Keratinocyte (primary cell): ENCODE measurements at regions not wholly inside any gene's neighbourhood (a gene's known extent, or its start where the extent isn't known, plus 50 kb on each side); places are given as distances from the start of the nearest gene placed in this dataset.

Source experiments
- DNase-seq: peaks from one replicate; pipeline ENCODE4 v3.0.0-alpha.2; 2011; ENCODE audit warnings: low read depth, missing footprints, low spot score
- FAIRE-seq: peaks from 2 replicates; lab custom pipeline; 2011; peaks lifted over from hg19 to GRCh38; lab: Jason Lieb, UNC
- H2AFZ ChIP-seq: 2 replicates; pipeline ENCODE4 v1.6.0; 2012; ENCODE audit warnings: low read length, control low read depth, inconsistent platforms; ENCODE audit not compliant: control insufficient read depth
- H3K27ac ChIP-seq: 2 replicates; pipeline ENCODE4 v1.5.1; 2011; ENCODE audit warnings: low read length; ENCODE audit not compliant: control insufficient read depth, insufficient read depth
- H3K27me3 ChIP-seq: 3 replicates; pipeline ENCODE4 v1.6.0; 2011; ENCODE audit warnings: low read length; ENCODE audit not compliant: control insufficient read depth, insufficient read depth; ENCODE audit errors: extremely low read depth
- H3K36me3 ChIP-seq, 2 experiments: 2 replicates in 1 of 2; 3 replicates in 1 of 2; pipeline ENCODE4 v1.5.1; 2011; ENCODE audit warnings: low read length in 2 of 2, mild to moderate bottlenecking in 1 of 2; ENCODE audit not compliant: control insufficient read depth in 2 of 2, insufficient read depth in 2 of 2; ENCODE audit errors: extremely low read depth in 1 of 2
- H3K4me1 ChIP-seq: 3 replicates; pipeline ENCODE4 v1.5.1; 2011; ENCODE audit warnings: low read length; ENCODE audit not compliant: control insufficient read depth, insufficient read depth; ENCODE audit errors: extremely low read depth
- H3K4me2 ChIP-seq: 3 replicates; pipeline ENCODE4 v1.6.0; 2011; ENCODE audit warnings: low read depth, low read length; ENCODE audit not compliant: control insufficient read depth, insufficient read depth; ENCODE audit errors: extremely low read depth
- H3K4me3 ChIP-seq, 3 experiments: fragments of 200-600 bp in 1 of 3; sonication (generic) in 1 of 3; 2 replicates in 2 of 3; 3 replicates in 1 of 3; pipeline ENCODE4 v1.5.1; 2011 to 2016; ENCODE audit warnings: low read length in 3 of 3, mild to moderate bottlenecking in 3 of 3, control low read depth in 2 of 3, inconsistent platforms in 1 of 3, low read depth in 1 of 3, mixed read lengths in 1 of 3, mixed run types in 1 of 3, moderate library complexity in 1 of 3; ENCODE audit not compliant: control insufficient read depth in 2 of 3, insufficient read depth in 2 of 3; ENCODE audit errors: extremely low read depth in 1 of 3
- H3K79me2 ChIP-seq: 2 replicates; pipeline ENCODE4 v1.6.0; 2012; ENCODE audit warnings: low read length; ENCODE audit not compliant: control insufficient read depth, insufficient read depth
- H3K9ac ChIP-seq: 3 replicates; pipeline ENCODE4 v1.6.0; 2011; ENCODE audit warnings: low read length; ENCODE audit not compliant: control insufficient read depth, insufficient read depth; ENCODE audit errors: extremely low read depth
- H3K9me1 ChIP-seq: 3 replicates; pipeline ENCODE4 v1.6.0; 2011; ENCODE audit warnings: low read length; ENCODE audit not compliant: control insufficient read depth, insufficient read depth; ENCODE audit errors: extremely low read depth
- H3K9me3 ChIP-seq: 2 replicates; pipeline ENCODE4 v1.5.1; 2012; ENCODE audit warnings: low read depth, low read length; ENCODE audit not compliant: control insufficient read depth
- H4K20me1 ChIP-seq: 3 replicates; pipeline ENCODE4 v1.6.0; 2011; ENCODE audit warnings: low read length; ENCODE audit not compliant: control insufficient read depth, insufficient read depth; ENCODE audit errors: extremely low read depth
- EZH2 ChIP-seq: IDR thresholded peaks from one replicate; pipeline ENCODE4 v1.6.1; 2012; ENCODE audit warnings: inconsistent platforms, mild to moderate bottlenecking, low read length, moderate library complexity
- dilution Hi-C: fragments of 300-500 bp; cut with MboI; formaldehyde crosslinking; loops from one replicate; pipeline ENCODE4 v1.7.0; 2020; ENCODE audit warnings: low sequenced_read_pairs; ENCODE audit not compliant: extremely low pct_ligation_motif_present
- TF ChIP-seq, protein P1 (sequence below), 3 experiments: IDR thresholded peaks in 1 of 3; conservative IDR thresholded peaks in 1 of 3; optimal IDR thresholded peaks in 1 of 3; 2 replicates in 2 of 3; 3 replicates in 1 of 3; pipeline versions ENCODE3 to v1.5.1; 2011; ENCODE audit warnings: low read length in 3 of 3, mild to moderate bottlenecking in 3 of 3, moderate library complexity in 2 of 3, control low read depth in 1 of 3, inconsistent platforms in 1 of 3; ENCODE audit not compliant: insufficient read depth in 2 of 3; ENCODE audit errors: extremely low read depth in 1 of 3

DNA sequence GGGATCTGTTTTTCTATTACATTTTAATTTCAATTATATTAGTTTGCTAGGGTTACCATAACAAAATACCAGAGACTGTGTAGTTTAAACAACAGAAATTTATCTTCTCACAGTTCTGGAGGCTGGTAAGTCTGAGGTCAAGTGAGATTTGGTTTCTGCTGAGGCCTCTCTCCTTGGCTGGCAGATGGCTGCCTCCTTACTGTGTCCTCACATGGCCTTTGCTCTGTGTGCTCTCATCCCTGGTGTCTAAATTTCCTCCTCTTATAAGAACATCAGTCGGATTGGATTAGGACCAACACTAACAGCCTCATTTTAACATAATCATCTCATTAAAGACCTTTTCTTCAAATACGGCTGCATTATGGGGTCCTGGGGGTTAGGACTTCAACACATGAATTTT, 195.2 kb upstream of the CHODL start:
- no peaks in the 10 kb centered on the region for H3K27me3 ChIP-seq
- no peak overlapping the region for H3K4me3 ChIP-seq
- H2AFZ ChIP-seq: no peak overlapping the region
- no peaks in the 10 kb centered on the region for H3K79me2 ChIP-seq
- no peak for TF ChIP-seq EZH2
- TF ChIP-seq, protein P1, sequence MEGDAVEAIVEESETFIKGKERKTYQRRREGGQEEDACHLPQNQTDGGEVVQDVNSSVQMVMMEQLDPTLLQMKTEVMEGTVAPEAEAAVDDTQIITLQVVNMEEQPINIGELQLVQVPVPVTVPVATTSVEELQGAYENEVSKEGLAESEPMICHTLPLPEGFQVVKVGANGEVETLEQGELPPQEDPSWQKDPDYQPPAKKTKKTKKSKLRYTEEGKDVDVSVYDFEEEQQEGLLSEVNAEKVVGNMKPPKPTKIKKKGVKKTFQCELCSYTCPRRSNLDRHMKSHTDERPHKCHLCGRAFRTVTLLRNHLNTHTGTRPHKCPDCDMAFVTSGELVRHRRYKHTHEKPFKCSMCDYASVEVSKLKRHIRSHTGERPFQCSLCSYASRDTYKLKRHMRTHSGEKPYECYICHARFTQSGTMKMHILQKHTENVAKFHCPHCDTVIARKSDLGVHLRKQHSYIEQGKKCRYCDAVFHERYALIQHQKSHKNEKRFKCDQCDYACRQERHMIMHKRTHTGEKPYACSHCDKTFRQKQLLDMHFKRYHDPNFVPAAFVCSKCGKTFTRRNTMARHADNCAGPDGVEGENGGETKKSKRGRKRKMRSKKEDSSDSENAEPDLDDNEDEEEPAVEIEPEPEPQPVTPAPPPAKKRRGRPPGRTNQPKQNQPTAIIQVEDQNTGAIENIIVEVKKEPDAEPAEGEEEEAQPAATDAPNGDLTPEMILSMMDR (optimal IDR thresholded peaks at IDR 0.05 in 1 of 3, IDR thresholded peaks at IDR 0.05 in 1 of 3, conservative IDR thresholded peaks at IDR 0.05 in 1 of 3; ENCODE audit: extremely low read depth in 1 of 3, insufficient read depth in 2 of 3, low read length in 3 of 3): no peak
- H4K20me1 ChIP-seq: no peaks in the 10 kb centered on the region
- H3K9me1 ChIP-seq: no peaks in the 10 kb centered on the region
- dilution Hi-C loops: no loop called here
- DNase-seq (no peak), FAIRE-seq (no peak)
- no peak overlapping the region for H3K27ac ChIP-seq
- H3K4me2 ChIP-seq: no peak overlapping the region
- H3K4me1 ChIP-seq: no peaks in the 10 kb centered on the region
- no peak overlapping the region for H3K9ac ChIP-seq
- H3K9me3 ChIP-seq: no peaks in the 10 kb centered on the region
- H3K36me3 ChIP-seq: no peaks in the 10 kb centered on the region

DNA sequence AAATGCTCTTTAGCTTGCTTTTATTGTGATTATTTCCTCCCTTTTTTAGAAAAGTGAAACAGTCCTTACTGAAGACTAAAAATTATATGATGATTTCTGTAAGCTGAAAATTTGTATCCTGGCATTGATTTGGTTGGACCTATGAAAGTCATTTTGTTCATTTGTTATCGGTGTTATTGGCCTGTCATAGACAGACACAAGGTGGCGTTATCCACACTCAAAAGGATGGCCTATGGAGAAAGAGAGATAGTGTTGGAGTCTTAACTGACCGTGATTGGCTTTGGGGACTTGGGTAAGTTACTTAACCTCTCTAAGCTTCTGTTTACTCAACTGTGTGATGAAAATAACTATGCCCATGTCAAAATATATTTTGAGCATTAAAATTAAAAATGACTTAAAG, 203.6 kb upstream of the CHODL start:
- dilution Hi-C loops: no loop called here
- Histone ChIP-seq H3K9ac (no peak overlapping the region), H2AFZ (no peak overlapping the region), H3K4me3 (no peak overlapping the region), H3K36me3 (no peaks in the 10 kb centered on the region), H3K9me3 (no peaks in the 10 kb centered on the region), H4K20me1 (no peaks in the 10 kb centered on the region), H3K4me2 (no peak overlapping the region), H3K27me3 (no peaks in the 10 kb centered on the region), H3K9me1 (no peaks in the 10 kb centered on the region), H3K4me1 (no peaks in the 10 kb centered on the region), H3K79me2 (no peaks in the 10 kb centered on the region), H3K27ac (no peak overlapping the region)
- no peak for FAIRE-seq
- TF ChIP-seq, protein P1 (optimal IDR thresholded peaks at IDR 0.05 in 1 of 3, IDR thresholded peaks at IDR 0.05 in 1 of 3, conservative IDR thresholded peaks at IDR 0.05 in 1 of 3; ENCODE audit: extremely low read depth in 1 of 3, insufficient read depth in 2 of 3, low read length in 3 of 3): peak; percentile 40 to 57 (median 47)
- no peak for TF ChIP-seq EZH2
- DNase-seq: no peak
